AG08396 (cell line): ENCODE measurements at regions not wholly inside any gene's neighbourhood (a gene's known extent, or its start where the extent isn't known, plus 50 kb on each side); places are given as distances from the start of the nearest gene placed in this dataset.
"Not testable (repeated sequence)": the region's sequence is repeated elsewhere in the genome, so short reads cannot be mapped to it uniquely, and the experiment has no call there.

Source experiments
- DNase-seq: peaks from one replicate; pipeline ENCODE4 v3.0.0; 2012; ENCODE audit warnings: low spot score, mixed read lengths

GRCh38 chr3:5357089-5357488 is 169.6 kb downstream of the EDEM1 start:
- no peak for DNase-seq

DNA sequence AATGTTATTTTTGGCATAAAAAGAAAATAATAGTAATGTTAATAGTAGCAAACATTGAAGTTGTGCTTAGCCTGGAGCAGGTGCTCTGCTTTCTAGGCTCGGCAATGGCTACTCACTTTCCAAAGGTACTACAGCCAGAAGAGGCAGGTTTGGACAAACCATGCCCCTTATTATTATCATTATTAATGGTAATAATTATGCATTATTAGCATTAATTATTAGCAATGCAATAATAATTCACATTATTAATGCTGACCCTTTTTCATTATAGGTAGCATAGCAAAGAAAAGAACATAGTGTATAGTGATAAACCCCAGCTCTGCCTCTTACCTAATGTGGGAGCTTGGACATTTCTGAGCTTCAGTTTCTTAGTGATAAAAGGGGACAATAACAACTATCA is 171.4 kb downstream of the EDEM1 start:
- no peak for DNase-seq

GRCh38 chr3:5360453-5360852 is 172.9 kb downstream of the EDEM1 start:
- DNase-seq = no peak

GRCh38 chr3:5366746-5367145 is 179.2 kb downstream of the EDEM1 start:
- no peak for DNase-seq

- DNase-seq = not testable (repeated sequence)
Measured at GRCh38 chr3:5371555-5371954, 184.0 kb downstream of the EDEM1 start.

GRCh38 chr3:5376761-5377160 is 189.3 kb downstream of the EDEM1 start:
- no peak for DNase-seq

DNA sequence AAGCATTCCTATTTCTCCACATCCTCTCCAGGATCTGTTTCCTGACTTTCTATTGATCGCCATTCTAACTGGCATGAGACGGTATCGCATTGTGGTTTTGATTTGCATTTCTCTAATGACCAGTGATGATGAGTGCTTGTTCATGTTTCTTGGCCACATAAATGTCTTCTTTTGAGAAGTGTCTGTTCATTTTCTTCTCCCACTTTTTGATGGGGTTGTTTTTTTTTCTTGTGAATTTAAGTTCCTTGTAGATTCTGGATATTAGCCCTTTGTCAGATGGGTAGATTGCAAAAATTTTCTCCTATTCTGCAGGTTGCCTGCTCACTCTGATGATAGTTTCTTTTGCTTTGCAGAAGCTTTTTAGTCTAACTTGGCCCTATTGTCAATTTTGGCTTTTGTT is 191.8 kb downstream of the EDEM1 start:
- not testable (repeated sequence) for DNase-seq

DNA sequence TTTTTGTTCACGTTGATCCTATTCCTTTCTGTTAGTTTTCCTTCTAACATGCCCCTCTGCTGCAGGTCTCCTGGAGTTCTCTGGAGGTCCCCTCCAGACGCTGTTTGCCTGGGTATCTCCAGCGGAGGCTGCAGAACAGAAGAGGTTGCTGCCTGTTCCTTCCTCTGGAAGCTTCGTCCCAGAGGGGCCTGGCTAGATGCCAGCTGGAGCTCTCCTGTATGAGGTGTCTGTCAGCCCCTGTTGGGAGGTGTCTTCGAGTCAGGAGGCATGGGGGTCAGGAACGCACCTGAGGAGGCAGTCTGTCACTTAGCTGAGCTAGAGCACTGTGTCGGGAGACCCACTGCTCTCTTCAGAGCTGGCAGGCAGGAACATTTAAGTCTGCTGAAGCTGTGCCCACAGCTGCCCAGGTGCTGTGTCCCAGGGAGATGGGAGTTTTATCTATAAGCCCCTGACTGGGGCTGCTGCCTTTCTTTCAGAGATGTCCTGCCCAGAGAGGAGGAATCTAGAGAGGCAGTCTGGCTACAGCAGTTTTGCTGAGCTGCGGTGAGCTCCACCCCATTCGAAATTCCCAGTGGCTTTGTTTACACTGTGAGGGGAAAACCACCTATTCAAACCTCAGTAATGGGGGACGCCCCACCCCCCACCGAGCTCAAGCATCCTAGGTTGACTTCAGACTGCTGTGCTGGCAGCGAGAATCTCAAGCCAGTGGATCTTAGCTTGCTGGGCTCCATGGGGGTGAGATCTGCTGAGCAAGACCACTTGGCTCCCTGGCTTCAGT is 196.2 kb downstream of the EDEM1 start:
- DNase-seq = not testable (repeated sequence)

GRCh38 chr3:5384557-5385236 is 197.2 kb downstream of the EDEM1 start:
- no peak for DNase-seq

DNA sequence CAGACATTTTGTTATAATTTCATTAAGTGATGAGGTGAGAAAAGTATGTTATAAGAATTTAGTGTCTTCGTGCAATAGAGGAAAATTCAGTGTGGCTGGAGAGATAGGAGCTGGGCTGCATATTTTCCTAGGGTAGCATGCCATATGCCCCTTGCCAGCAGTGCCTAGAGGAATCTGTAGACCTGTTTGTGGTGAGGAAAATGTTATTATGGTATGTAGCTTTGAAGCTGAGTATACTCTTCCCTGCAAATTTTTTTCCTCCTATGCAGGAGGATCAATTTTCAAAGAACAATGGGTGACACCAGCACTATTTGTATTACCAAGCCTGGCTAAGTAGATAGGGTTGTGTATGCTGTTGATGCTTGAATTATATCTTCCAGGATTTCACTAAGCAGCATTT is 200.6 kb downstream of the EDEM1 start:
- DNase-seq = no peak

- DNase-seq = no peak
Measured at GRCh38 chr3:5389057-5389456, 201.6 kb downstream of the EDEM1 start.

DNA sequence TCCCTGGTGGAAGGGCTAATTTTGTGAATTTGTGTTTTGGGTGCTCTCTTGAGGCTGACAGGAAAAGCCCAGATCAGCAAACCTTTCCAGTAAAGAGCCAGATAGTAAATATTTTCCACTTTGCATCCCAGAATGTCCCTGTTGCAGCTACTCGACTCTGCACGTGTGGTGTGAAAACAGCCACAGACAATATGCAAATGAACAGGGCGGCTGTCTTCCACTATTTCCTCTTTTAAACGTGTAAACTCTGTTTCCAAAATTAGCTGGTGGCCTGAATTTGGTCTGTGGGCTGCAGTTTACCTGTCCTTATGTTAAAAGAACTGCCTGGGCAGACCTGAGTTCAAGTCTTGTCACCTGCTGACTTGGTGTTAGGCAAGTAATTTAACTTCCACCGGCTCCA is 202.7 kb downstream of the EDEM1 start:
- DNase-seq = no peak

- DNase-seq = no peak
Measured at GRCh38 chr3:5390936-5391625, 203.6 kb downstream of the EDEM1 start.

DNA sequence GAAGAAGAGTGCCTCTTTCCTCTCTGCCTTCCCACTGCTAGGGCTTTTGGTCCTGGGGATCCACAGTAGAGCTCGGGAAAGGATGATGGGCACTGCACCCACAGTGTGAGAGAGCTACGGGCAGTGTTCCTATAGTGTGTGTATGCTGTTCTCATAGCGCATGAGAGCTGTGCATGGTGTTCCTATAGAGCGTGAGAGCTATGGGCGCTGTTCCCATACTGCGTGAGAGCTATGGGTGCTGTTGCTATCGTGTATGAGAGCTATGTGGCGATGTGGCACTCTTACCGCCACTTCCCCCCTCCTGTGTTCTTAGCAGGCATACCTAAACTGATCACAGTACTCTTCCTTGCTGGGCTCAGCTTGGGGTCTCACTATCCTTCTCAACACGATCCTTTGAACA is 213.5 kb downstream of the EDEM1 start:
- no peak for DNase-seq

GRCh38 chr3:5404718-5405117 is 217.2 kb downstream of the EDEM1 start:
- DNase-seq = no peak

DNA sequence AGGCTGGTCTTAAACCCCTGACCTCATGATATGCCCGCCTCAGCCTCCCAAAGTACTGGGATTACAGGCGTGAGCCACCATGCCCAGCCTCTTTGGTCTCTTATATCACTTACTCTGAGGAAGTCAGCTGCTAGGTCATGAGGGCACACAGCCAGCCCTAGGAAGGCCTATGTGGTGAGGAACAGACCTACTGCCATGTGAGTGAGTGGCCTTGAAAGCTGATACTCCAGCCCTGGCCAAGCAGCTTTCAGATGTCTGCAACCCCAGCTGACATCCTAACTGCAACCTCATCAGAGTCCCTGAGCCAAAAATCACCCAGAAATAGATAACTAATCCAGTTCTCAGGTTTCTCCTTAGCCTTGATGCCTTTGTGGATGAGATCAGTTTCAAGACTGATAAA is 224.3 kb downstream of the EDEM1 start:
- no peak for DNase-seq

- DNase-seq = no peak
Measured at GRCh38 chr3:5423076-5423475, 235.6 kb downstream of the EDEM1 start.

GRCh38 chr3:5423523-5423922 is 236.0 kb downstream of the EDEM1 start:
- no peak for DNase-seq

GRCh38 chr3:5425371-5425770 is 237.9 kb downstream of the EDEM1 start:
- DNase-seq = no peak

DNA sequence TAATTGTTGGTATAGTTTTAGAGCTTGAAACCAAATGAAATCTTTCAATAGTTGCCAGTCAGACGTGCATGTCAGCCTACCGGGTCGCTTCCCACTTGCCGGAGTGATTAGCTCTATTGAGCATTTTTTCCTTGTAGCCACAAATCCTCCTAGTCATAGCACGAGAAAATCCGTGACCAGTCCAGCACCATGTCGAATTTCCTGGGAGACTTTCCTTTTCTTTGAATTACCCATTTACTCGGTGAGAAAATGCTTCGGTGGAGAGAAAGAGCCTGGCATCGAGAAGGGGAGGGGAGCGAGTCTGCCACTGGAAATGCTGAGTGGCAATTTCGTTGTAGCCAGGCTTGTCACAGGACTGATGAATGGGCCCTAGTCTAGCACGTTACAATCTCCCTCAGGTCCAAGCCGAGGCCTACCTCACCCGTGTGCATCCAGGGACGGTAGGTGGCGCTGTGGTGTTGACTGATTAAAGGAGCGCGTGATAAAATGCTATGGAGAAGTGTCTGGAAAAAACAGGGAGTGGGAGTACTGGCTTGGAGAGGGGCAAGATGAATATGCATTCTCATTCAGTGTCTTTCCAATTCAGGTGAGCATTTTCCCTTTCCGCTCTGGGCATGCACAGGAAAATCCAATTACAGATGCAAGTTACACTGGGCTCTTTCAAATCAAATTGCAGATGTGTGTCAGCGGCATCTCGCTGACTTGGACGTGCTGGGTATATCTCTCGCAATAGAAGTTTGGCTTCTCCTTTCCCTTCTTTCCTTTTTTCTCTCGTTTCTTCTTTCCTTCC is 238.8 kb downstream of the EDEM1 start:
- peak; percentile 60 for DNase-seq

DNA sequence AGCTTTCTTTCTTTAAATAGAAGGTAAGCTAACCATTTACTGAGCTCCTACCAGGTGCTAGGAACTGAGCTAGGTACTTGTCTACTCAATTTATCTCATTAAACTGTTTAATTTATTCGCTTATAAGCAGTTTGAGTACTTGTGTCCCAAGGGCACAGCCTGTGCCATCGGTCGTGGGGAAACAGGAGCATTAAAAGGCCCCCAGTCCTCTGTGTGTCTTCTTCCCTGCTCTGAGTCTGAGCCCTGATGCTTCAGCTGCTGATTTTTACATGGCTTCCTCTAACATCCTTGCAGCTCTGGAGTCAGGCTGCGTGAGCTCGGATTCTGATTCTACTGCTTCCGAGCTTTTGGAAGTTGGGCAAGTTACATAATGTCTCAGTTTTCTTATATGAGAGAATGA is 239.5 kb downstream of the EDEM1 start:
- no peak for DNase-seq

- no peak for DNase-seq
Measured at GRCh38 chr3:5427938-5428337, 240.4 kb downstream of the EDEM1 start.
